ENCODE measurements at regions not wholly inside any gene's neighbourhood (a gene's known extent, or its start where the extent isn't known, plus 50 kb on each side); places are given as distances from the start of the nearest gene placed in this dataset.

DNA sequence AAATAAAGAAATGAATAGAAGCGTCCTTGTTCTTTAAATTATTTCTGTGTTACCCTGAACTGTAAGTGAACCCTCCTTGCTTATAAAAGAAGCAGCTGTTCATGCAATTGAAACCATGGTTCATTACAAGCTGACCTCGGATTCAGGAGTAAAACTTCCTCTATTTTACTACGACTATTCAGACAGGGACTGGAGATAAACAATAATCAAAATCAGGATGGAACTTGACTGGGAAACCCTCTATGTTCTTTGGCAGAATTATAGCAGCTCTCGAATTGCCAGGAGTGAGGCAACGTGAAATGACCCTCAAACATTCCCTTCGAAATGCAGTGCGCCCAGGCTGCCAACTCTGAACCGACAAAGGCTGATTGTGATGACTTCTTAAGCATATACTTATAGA is 172.1 kb downstream of the CYP26A1 start:
- TF ChIP-seq, protein P1, sequence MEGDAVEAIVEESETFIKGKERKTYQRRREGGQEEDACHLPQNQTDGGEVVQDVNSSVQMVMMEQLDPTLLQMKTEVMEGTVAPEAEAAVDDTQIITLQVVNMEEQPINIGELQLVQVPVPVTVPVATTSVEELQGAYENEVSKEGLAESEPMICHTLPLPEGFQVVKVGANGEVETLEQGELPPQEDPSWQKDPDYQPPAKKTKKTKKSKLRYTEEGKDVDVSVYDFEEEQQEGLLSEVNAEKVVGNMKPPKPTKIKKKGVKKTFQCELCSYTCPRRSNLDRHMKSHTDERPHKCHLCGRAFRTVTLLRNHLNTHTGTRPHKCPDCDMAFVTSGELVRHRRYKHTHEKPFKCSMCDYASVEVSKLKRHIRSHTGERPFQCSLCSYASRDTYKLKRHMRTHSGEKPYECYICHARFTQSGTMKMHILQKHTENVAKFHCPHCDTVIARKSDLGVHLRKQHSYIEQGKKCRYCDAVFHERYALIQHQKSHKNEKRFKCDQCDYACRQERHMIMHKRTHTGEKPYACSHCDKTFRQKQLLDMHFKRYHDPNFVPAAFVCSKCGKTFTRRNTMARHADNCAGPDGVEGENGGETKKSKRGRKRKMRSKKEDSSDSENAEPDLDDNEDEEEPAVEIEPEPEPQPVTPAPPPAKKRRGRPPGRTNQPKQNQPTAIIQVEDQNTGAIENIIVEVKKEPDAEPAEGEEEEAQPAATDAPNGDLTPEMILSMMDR (IDR thresholded peaks at IDR 0.05; ENCODE audit: low read depth, low read length), result no peak
- Histone ChIP-seq H3K27ac (ENCODE audit: low read depth, low read length) (no peak overlapping the region), H3K27me3 (ENCODE audit: control insufficient read depth, insufficient read depth, low read length) (peaks cover 6% of the 10 kb centered on the region), H3K9me3 (ENCODE audit: control insufficient read depth, insufficient read depth, low read length) (no peaks in the 10 kb centered on the region), H3K4me3 (ENCODE audit: low read depth, low read length) (no peak overlapping the region)
- CTCF ChIA-PET, result interaction anchor here (1.6 kb wide), 1 partner anchor 166 kb away, joined by 3 read pairs; no protein-coding TSS in a partner anchor
- no peak for DNase-seq (ENCODE audit: low read depth, low spot score)
- POLR2A ChIA-PET, result no interaction called here

- TF ChIP-seq, protein P1 (IDR thresholded peaks at IDR 0.05; ENCODE audit: low read depth, low read length), result no peak
- Histone ChIP-seq H3K27me3 (ENCODE audit: control insufficient read depth, insufficient read depth, low read length) (peaks cover 6% of the 10 kb centered on the region), H3K27ac (ENCODE audit: low read depth, low read length) (no peak overlapping the region), H3K9me3 (ENCODE audit: control insufficient read depth, insufficient read depth, low read length) (no peaks in the 10 kb centered on the region), H3K4me3 (ENCODE audit: low read depth, low read length) (no peak overlapping the region)
- CTCF ChIA-PET, result interaction anchor here (0.5 kb wide), 1 partner anchor 1265 kb away, joined by 7 read pairs; no protein-coding TSS in a partner anchor
- no peak for DNase-seq (ENCODE audit: low read depth, low spot score)
- POLR2A ChIA-PET, result no interaction called here
Measured at GRCh38 chr10:93248583-93249227, 175.0 kb downstream of the CYP26A1 start.

DNA sequence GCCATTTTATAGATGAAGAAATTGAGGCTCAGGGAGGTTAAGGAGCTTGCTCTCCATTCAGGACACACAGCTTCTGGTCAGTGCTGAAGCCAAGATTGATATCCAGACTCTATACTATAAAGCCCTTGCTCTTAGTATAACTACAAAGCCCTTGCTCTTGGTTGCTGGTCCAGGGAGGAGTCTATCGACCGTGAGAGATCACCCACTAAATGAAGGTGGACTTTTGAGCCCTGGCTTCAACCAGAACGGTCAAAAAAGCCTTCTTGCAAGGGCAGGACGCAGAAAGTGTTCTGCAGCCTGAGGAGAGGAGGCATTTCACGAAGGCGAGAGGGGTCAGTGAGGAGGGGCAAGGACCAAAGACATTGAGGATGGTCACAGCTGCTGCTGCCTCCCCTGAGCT is 176.3 kb downstream of the CYP26A1 start:
- no peak overlapping the region for H3K4me3 ChIP-seq (ENCODE audit: low read depth, low read length)
- TF ChIP-seq, protein P1 (IDR thresholded peaks at IDR 0.05; ENCODE audit: low read depth, low read length), result no peak
- no peak overlapping the region for H3K27ac ChIP-seq (ENCODE audit: low read depth, low read length)
- ChIA-PET CTCF (no interaction called here), POLR2A (no interaction called here)
- H3K27me3 ChIP-seq (ENCODE audit: control insufficient read depth, insufficient read depth, low read length), result peaks cover 6% of the 10 kb centered on the region
- no peaks in the 10 kb centered on the region for H3K9me3 ChIP-seq (ENCODE audit: control insufficient read depth, insufficient read depth, low read length)
- DNase-seq (ENCODE audit: low read depth, low spot score), result no peak

- CTCF ChIA-PET, result no interaction called here
- DNase-seq (ENCODE audit: low read depth, low spot score), result no peak
- POLR2A ChIA-PET, result no interaction called here
Measured at GRCh38 chr10:93254180-93254853, 180.6 kb downstream of the CYP26A1 start.

GRCh38 chr10:93255546-93255945 is 181.9 kb downstream of the CYP26A1 start:
- Histone ChIP-seq H3K27ac (ENCODE audit: low read depth, low read length) (no peak overlapping the region), H3K27me3 (ENCODE audit: control insufficient read depth, insufficient read depth, low read length) (no peaks in the 10 kb centered on the region), H3K9me3 (ENCODE audit: control insufficient read depth, insufficient read depth, low read length) (no peaks in the 10 kb centered on the region), H3K4me3 (ENCODE audit: low read depth, low read length) (no peak overlapping the region)
- TF ChIP-seq, protein P1 (IDR thresholded peaks at IDR 0.05; ENCODE audit: low read depth, low read length), result no peak
- ChIA-PET POLR2A (no interaction called here), CTCF (no interaction called here)
- DNase-seq (ENCODE audit: low read depth, low spot score), result no peak

More at GRCh38 chr10:93254180-93254853, 180.6 kb downstream of the CYP26A1 start:
- no peak overlapping the region for H3K27ac ChIP-seq (ENCODE audit: low read depth, low read length)
- no peaks in the 10 kb centered on the region for H3K27me3 ChIP-seq (ENCODE audit: control insufficient read depth, insufficient read depth, low read length)
- TF ChIP-seq, protein P1 (IDR thresholded peaks at IDR 0.05; ENCODE audit: low read depth, low read length), result no peak
- H3K4me3 ChIP-seq (ENCODE audit: low read depth, low read length), result no peak overlapping the region
- no peaks in the 10 kb centered on the region for H3K9me3 ChIP-seq (ENCODE audit: control insufficient read depth, insufficient read depth, low read length)

All from AG04450 (cell line).